HG03159 (cell line): ENCODE measurements at regions not wholly inside any gene's neighbourhood (a gene's known extent, or its start where the extent isn't known, plus 50 kb on each side); places are given as distances from the start of the nearest gene placed in this dataset.

Experiments
- ATAC-seq: cut with Tn5 transposase; IDR thresholded peaks from one replicate; pipeline ENCODE4 v1.9.1; 2021; ENCODE audit warnings: mild to moderate bottlenecking, moderate library complexity; ENCODE audit not compliant: unreplicated experiment

- ATAC-seq, result no peak
These were observed 500.2 kb downstream of the EIPR1 start for GRCh38 chr2:2877427-2877826.

GRCh38 chr2:2876331-2877221, 501.0 kb downstream of the EIPR1 start:
- ATAC-seq, result no peak

- no peak for ATAC-seq
These were observed 501.8 kb downstream of the EIPR1 start for GRCh38 chr2:2875831-2876230.

GRCh38 chr2:2875296-2875695, 502.3 kb downstream of the EIPR1 start:
- ATAC-seq, result no peak

- ATAC-seq, result no peak
These were observed 502.8 kb downstream of the EIPR1 start for GRCh38 chr2:2874805-2875204.

GRCh38 chr2:2874341-2874740, 503.3 kb downstream of the EIPR1 start:
- no peak for ATAC-seq

GRCh38 chr2:2873450-2873811, 504.2 kb downstream of the EIPR1 start:
- no peak for ATAC-seq

- ATAC-seq, result no peak
These were observed 504.7 kb downstream of the EIPR1 start for GRCh38 chr2:2872713-2873449.

GRCh38 chr2:2872309-2872617, 505.4 kb downstream of the EIPR1 start:
- ATAC-seq, result no peak

GRCh38 chr2:2871480-2872308, 505.9 kb downstream of the EIPR1 start:
- ATAC-seq, result no peak

- no peak for ATAC-seq
These were observed 507.5 kb downstream of the EIPR1 start for GRCh38 chr2:2870106-2870505.

GRCh38 chr2:2869553-2869952, 508.1 kb downstream of the EIPR1 start:
- no peak for ATAC-seq

- ATAC-seq, result no peak
These were observed 509.5 kb downstream of the EIPR1 start for GRCh38 chr2:2868085-2868484.

GRCh38 chr2:2867397-2867979, 510.1 kb downstream of the EIPR1 start:
- no peak for ATAC-seq

GRCh38 chr2:2866459-2866858, 511.2 kb downstream of the EIPR1 start:
- ATAC-seq, result no peak

GRCh38 chr2:2862386-2862785, 515.2 kb downstream of the EIPR1 start:
- ATAC-seq, result no peak

GRCh38 chr2:2861666-2862240, 515.9 kb downstream of the EIPR1 start:
- no peak for ATAC-seq

GRCh38 chr2:2860589-2861300, 516.9 kb downstream of the EIPR1 start:
- no peak for ATAC-seq

GRCh38 chr2:2859732-2860131, 517.9 kb downstream of the EIPR1 start:
- ATAC-seq, result no peak

- no peak for ATAC-seq
These were observed 518.5 kb downstream of the EIPR1 start for GRCh38 chr2:2859164-2859563.
